Right lobe of liver (tissue), 6 donors: ENCODE measurements at regions not wholly inside any gene's neighbourhood (a gene's known extent, or its start where the extent isn't known, plus 50 kb on each side); places are given as distances from the start of the nearest gene placed in this dataset.

Experiments
- ATAC-seq, 4 donors: fragments of 200-7000 bp; cut with Tn5 transposase; one replicate each; pipeline ENCODE4 v1.9.1; 2020; ENCODE audit warnings: mild to moderate bottlenecking in 4 of 4, moderate library complexity in 4 of 4
- DNase-seq, 3 donors: peaks; one replicate each; pipeline ENCODE4 v3.0.0-alpha.2; 2020
- H3K27ac ChIP-seq, 3 donors: fragments of 200-600 bp; one replicate each; pipeline ENCODE4 v1.8.0; 2022
- H3K27me3 ChIP-seq, 2 donors: fragments of 200-600 bp; one replicate each; pipeline ENCODE4 v1.8.0; 2022
- H3K36me3 ChIP-seq, 4 donors: fragments of 200-600 bp; sonication (generic) in 1 of 4; one replicate each; pipeline versions ENCODE4 v1.5.1 to v1.8.0; 2017 to 2022; ENCODE audit warnings: control low read depth in 1 of 4
- H3K4me1 ChIP-seq, 4 donors: fragments of 200-600 bp; sonication (generic) in 1 of 4; one replicate each; pipeline versions ENCODE4 v1.5.1 to v1.8.0; 2017 to 2022; ENCODE audit warnings: control low read depth in 1 of 4
- H3K4me3 ChIP-seq, 3 donors: fragments of 200-600 bp; one replicate each; pipeline ENCODE4 v1.8.0; 2022
- H3K9me3 ChIP-seq, 4 donors: fragments of 200-600 bp; sonication (generic) in 1 of 4; one replicate each; pipeline versions ENCODE4 v1.5.1 to v1.8.0; 2017 to 2022; ENCODE audit warnings: control low read depth in 1 of 4
- CTCF ChIP-seq, 4 donors: fragments of 200-600 bp in 3 of 4; fragments of 450-650 bp in 1 of 4; IDR thresholded peaks; one replicate each; pipeline versions ENCODE4 v1.5.1 to v1.8.0; 2016 to 2022; ENCODE audit warnings: antibody characterized with exemption in 4 of 4, mild to moderate bottlenecking in 2 of 4
- POLR2A ChIP-seq: fragments of 450-650 bp; IDR thresholded peaks from one replicate; pipeline ENCODE4 v1.6.1; 2017; ENCODE audit warnings: antibody characterized with exemption, mild to moderate bottlenecking
- WGBS: methylation state at CpG from one replicate; pipeline ENCODE4 v1.1.6; 2018; ENCODE audit warnings: low coverage, low lambda C conversion rate; ENCODE audit not compliant: insufficient coverage; ENCODE audit errors: missing lambda C conversion rate; 5-methylcytosine and 5-hydroxymethylcytosine counted together
- intact Hi-C, 2 donors: fragments of 100-400 bp; cut with DNase I; formaldehyde crosslinking; loops; one replicate each; pipeline versions ENCODE4 v1.11.2 to v1.14.1; 2022
- donor health status: DM: no; HTN: yes; CAD: no.
- donor health status: DM: no; HTN: no; CAD: no.
- donor health status: DM: no; HTN: no; CAD: no.
- donor health status: DM: no; HTN: yes; CAD: no.
- donor health status: DM: no; HTN: yes; CAD: no.

DNA sequence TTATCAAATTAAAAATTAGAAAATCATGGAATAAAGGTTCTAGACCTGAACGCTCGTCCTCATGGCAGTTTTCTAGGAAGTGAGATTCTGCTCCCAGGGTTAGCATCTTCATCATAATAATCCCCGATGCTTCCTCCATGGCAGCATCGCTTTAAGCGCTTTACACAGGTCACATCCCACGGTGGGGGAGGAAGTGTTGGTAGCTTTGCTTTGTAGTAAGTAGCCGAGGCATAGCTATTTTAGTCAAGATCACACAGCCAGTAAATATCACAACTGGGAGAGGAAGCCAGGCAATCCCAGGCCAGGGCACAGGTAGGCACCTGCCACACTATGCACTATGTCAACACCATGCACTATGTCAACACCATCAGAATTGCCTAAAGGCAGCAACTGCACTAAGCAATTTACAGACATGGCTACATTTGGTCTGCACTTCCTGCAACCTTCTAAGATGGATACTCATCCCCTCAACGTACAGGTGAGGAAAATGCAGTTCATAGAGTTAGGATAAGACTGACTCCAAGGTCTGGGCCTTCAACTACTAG, 205.5 kb downstream of the FBXO15 start:
- intact Hi-C loops: no loop called here

GRCh38 chr18:73940721-73941120, 206.9 kb downstream of the FBXO15 start:
- 38% methylated on average over 8 of the region's 8 CpGs for WGBS
- Histone ChIP-seq H3K9me3 (no peaks in the 10 kb centered on the region), H3K4me3 (no peak overlapping the region), H3K27ac (no peak overlapping the region), H3K36me3 (no peaks in the 10 kb centered on the region), H3K4me1 (no peaks in the 10 kb centered on the region), H3K27me3 (no peaks in the 10 kb centered on the region)
- TF ChIP-seq CTCF (IDR thresholded peaks at IDR 0.05) (no peak), POLR2A (no peak)
- intact Hi-C loops: no loop called here
- DNase-seq: no peak
- ATAC-seq: no peak

More for the DNA sequence above, 205.5 kb downstream of the FBXO15 start:
- DNase-seq: no peak
- TF ChIP-seq POLR2A (no peak), CTCF (IDR thresholded peaks at IDR 0.05) (no peak)
- no peak overlapping the region for H3K27ac ChIP-seq
- H3K36me3 ChIP-seq: no peaks in the 10 kb centered on the region
- H3K4me1 ChIP-seq: no peaks in the 10 kb centered on the region
- no peaks in the 10 kb centered on the region for H3K9me3 ChIP-seq
- no peak overlapping the region for H3K4me3 ChIP-seq
- H3K27me3 ChIP-seq: no peaks in the 10 kb centered on the region
- no peak for ATAC-seq
- 65% methylated on average over 6 of the region's 8 CpGs for WGBS

GRCh38 chr18:73939391-73939790, 208.2 kb downstream of the FBXO15 start:
- H3K36me3 ChIP-seq: no peaks in the 10 kb centered on the region
- intact Hi-C loops: no loop called here
- no peak overlapping the region for H3K27ac ChIP-seq
- 63% methylated on average over 2 of the region's 5 CpGs for WGBS
- no peaks in the 10 kb centered on the region for H3K27me3 ChIP-seq
- no peak for DNase-seq
- TF ChIP-seq POLR2A (no peak), CTCF (IDR thresholded peaks at IDR 0.05) (no peak)
- ATAC-seq: no peak
- no peak overlapping the region for H3K4me3 ChIP-seq
- no peaks in the 10 kb centered on the region for H3K9me3 ChIP-seq
- H3K4me1 ChIP-seq: no peaks in the 10 kb centered on the region

DNA sequence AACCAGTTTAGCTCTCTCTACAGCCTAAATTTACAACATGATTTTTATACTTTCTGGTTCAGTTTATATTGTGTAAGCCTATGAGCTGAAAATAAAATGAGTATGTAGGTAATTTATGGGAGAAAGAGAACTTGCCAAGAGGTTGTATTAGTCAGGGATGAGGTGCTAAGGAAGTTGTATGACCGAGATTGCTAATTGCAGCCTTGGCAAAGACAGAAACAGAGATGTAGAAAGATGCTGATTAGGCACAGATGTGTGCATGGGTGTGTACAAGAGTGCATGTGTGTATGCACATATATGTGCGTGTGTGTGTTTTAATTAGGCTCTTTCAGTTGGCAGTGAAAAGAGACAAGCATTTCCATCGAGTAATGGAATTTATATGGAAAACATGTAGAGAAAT, 213.9 kb downstream of the FBXO15 start:
- Histone ChIP-seq H3K36me3 (no peaks in the 10 kb centered on the region), H3K4me1 (no peaks in the 10 kb centered on the region), H3K4me3 (no peak overlapping the region), H3K9me3 (no peaks in the 10 kb centered on the region), H3K27ac (no peak overlapping the region), H3K27me3 (no peaks in the 10 kb centered on the region)
- intact Hi-C loops: no loop called here
- TF ChIP-seq POLR2A (no peak), CTCF (IDR thresholded peaks at IDR 0.05) (no peak)
- DNase-seq (no peak), ATAC-seq (no peak)
- WGBS: 59% methylated on average over 3 of the region's 3 CpGs

GRCh38 chr18:73932976-73933375, 214.7 kb downstream of the FBXO15 start:
- WGBS: 60% methylated on average over 4 of the region's 4 CpGs
- Histone ChIP-seq H3K4me3 (no peak overlapping the region), H3K36me3 (no peaks in the 10 kb centered on the region), H3K9me3 (no peaks in the 10 kb centered on the region), H3K27me3 (no peaks in the 10 kb centered on the region), H3K27ac (no peak overlapping the region), H3K4me1 (no peaks in the 10 kb centered on the region)
- intact Hi-C loops: no loop called here
- TF ChIP-seq POLR2A: no peak
- no peak for TF ChIP-seq CTCF (IDR thresholded peaks at IDR 0.05)
- ATAC-seq (no peak), DNase-seq (no peak)
